HG02943 (cell line): ENCODE measurements at regions not wholly inside any gene's neighbourhood (a gene's known extent, or its start where the extent isn't known, plus 50 kb on each side); places are given as distances from the start of the nearest gene placed in this dataset.

Experiments used
- ATAC-seq: cut with Tn5 transposase; IDR thresholded peaks from one replicate; pipeline ENCODE4 v1.9.1; 2021; ENCODE audit warnings: mild to moderate bottlenecking, low read depth, moderate library complexity; ENCODE audit not compliant: unreplicated experiment

DNA sequence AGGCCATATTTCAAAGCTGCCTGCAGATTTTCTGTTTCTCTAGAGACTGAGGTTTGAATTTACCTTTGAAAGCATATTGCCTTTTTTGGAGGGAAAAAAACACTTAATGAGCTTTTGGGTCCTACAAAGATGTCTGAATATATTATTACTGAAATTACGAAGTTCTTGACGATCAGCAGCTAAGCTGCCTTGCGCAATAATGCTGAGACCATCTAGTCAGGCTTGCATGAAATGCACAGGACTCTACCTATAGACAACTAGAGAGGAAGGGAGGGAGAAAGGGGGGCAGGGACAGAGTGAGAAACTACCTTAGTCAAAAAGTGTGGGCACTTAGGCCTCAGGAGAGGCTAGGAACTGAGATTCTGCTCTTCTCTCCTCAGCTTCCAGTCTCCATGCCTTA lies 175.9 kb upstream of the KIF2A start:
- no peak for ATAC-seq

DNA sequence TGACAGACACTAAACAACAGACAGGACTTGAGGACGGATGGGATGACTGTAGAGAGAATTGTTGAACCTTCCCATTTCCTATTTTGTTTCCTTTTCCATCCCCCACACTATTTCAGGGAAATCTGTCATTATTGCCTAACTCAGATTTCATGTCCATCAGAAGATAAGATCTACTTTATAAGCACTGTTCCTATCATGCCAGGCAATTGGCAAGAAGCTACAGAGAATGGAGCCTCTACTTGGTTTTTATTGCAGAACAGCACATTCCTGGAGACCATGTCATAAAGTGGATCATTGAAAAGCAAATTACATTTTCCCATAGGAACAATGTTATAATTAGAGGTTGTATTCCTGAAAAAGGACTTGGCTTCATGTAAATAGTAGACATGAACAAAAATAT lies 173.7 kb upstream of the KIF2A start:
- no peak for ATAC-seq

DNA sequence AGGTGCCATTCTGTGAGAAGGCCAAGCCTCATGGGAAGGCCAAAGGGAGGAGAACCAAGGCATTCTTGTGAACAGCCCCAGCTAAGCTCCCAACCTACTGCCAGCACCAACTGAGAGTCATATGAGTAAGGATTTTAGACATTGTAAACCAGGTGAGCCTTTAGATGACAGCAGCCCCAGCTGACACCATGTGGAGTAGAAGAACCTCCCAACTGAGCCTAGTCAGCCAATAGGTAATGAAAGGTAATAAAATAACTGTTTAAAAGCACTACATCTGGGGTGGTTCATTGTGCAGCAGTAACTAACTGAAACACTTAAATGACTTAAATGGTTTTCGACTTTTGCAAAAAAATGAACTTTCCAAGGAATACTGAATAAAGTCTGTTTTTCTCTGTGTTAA lies 172.6 kb upstream of the KIF2A start:
- ATAC-seq, result no peak

DNA sequence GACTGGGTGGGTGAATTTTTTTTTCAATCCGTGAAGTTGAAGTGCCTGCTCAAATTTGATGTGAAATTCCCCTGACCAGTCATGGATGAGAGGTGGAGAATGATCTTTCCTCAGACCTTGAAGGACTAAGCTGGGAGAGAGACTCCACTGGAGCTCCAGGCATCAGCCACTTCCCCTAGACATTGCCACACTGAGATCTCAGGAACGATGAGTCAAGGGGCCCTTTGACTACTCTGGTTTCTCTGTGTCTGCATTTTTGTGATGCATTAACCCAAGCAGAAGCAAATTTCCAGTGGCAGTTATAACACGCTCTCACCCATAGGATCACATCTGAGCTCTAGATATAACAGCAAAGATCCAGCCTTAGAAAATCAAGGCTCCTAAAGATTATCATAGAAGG lies 171.2 kb upstream of the KIF2A start:
- ATAC-seq, result no peak

DNA sequence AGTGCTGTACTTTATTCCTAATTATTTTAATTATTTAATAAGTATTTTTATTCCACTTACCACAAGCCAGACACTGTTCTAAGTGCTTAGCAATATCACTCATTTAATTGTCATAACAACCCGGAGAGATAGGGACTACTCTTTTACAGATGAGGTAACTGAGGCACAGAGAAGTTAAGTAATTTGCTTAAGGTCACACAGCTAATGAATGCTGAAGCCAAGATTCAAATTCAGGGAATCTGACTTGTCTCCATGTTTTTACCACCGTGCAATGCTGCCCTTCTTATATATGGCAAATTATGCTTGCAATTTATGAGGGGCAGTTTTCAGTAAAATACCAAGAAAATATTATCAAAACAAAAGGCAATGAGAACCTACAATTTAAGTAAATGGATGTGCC lies 168.4 kb upstream of the KIF2A start:
- ATAC-seq, result no peak

DNA sequence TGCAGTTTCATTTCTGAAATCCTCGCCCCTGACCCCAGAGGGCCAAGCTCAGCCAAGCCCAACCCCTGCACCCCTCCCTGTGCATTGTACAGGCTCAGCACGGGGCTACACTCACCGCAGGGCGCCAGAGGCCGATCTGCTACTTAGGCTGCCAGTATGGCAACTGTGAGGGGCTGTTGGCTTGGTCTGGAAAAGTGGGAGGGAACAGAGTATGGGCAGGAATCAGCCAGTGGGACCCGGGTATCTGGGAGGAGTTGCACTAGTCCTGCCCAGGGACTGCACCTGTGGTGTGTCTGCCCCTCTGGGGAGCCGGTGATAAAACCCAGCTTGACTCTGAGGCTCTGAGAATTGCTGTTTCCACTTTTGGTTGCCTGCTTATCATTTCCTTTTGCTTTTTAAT lies 167.4 kb upstream of the KIF2A start:
- no peak for ATAC-seq

GRCh38 chr5:62139741-62140140 lies 166.3 kb upstream of the KIF2A start:
- ATAC-seq, result no peak

- ATAC-seq, result no peak
Observed at GRCh38 chr5:62142351-62142750, 163.7 kb upstream of the KIF2A start.

DNA sequence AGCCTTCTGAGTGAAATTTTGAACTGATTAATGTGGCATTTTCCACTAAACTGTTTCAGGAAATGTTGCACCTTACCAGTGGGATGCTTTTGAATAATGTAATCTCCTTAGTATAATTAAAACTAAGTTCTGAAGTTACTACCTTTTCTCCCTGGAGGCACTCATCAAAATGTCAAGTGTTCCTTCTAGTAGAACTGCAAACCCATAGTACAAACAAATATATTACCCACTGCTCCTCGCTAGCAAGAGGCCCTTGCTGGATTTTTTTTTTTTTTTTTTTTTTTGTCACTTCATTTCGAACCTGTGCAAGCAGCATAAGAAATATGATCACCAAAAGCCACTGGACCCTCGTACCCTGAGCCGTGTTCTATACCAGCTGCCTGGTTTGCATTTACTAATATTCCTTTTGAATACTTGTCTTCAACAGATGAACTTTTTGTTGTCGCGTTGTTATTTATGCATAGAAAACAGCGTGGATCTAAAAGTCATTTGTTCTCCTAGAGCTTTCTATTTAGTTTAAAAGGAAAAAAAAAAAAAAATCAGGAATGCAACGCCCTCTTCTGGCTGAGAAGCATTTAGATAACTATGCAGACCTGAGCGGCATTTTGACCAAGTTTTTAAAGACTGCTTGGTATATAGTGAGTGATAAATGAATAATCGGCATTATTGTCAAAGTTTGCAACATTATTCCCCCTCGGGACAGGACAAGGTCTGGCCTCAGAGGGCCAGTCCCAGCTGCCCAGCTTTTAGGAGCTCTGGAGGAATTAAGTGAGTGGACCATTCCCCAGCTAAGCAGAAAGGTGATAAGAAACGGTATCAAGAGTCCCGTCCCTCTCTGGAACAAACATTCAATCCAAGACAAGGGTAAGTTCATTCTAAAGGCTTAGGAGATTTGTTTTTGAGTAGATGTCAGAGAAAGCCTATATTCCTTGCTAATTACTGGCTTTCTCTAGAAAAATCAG lies 162.5 kb upstream of the KIF2A start:
- no peak for ATAC-seq

DNA sequence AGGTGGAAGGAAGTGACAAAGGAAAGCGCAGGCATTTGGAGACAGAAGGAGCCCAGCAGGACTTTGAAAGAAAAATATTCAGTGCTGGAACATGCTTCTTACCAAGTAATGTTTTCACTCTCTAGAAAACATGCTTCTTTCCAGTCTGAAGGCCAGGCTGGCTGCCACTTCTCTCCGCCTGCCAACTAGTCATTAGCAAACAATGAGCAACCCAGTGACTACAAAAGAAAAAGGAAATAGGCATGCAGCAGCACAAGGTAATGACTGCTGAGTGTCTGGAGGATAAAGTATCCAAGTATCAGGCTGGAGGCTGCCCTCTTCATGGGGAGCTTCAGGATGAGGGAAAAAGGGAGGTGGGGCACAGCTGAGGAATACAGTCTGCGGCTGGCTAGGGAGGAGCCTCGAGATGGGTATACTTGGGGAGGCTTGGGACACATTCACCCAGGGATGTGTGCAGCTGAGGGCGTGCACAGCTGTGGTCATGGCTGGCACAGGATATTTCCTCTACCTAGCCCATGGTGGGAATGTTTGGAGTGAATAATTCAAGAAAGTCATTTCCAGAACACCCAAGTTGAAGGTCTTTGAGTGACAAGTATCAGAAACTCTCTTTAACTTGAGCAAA lies 161.5 kb upstream of the KIF2A start:
- ATAC-seq, result no peak

- no peak for ATAC-seq
Observed at GRCh38 chr5:62149879-62150278, 156.1 kb upstream of the KIF2A start.

DNA sequence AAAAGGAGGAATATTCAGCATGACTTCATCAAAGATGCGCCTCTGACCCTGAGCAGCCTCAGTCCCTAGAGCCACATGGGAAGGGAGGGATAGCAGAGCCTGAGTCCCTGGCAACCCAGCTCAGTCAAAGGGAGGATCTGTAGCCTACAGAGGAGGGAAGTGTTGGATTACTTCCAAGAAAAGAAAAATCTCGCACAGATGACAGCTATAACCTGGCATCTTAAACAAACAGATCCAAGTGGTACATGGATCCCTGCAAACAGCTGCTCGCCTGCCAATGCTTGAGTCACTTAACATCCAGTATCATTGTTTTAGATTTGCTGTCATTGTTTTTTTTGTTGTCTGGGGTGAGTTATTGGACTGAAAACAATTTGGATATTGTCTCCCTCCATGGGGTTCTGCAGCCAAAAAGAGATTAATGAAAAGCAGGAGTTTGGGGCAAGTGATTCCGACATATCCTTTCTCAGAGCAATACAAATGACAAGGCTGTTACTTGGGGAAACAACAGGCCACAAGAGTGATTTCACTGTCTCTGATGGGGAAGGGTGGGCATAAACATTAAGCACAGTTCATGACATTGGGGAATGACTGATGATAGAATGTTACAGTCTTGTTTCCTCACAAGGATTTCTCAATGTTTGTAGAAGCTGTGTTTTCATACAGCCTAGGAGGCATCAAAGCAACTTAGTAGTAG lies 153.5 kb upstream of the KIF2A start:
- ATAC-seq, result no peak

GRCh38 chr5:62154758-62155157 lies 151.2 kb upstream of the KIF2A start:
- no peak for ATAC-seq

DNA sequence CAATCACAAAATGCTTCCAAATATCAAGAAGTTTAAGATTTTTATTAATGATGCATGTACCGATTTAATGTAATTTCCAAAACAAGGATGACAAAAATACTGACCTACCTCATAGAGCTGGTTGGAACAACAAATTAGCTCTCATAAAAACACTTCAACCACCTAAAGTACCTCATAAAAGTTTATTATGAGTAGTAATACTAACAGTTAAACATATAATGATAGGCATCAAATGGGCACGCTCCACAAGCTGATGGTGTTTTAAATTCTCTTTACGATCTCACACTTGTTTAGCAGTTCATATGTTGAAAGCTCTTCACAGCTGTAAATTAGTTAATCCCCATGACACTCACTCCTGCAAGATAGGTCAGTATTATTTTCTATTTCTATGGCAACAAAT lies 150.0 kb upstream of the KIF2A start:
- no peak for ATAC-seq

DNA sequence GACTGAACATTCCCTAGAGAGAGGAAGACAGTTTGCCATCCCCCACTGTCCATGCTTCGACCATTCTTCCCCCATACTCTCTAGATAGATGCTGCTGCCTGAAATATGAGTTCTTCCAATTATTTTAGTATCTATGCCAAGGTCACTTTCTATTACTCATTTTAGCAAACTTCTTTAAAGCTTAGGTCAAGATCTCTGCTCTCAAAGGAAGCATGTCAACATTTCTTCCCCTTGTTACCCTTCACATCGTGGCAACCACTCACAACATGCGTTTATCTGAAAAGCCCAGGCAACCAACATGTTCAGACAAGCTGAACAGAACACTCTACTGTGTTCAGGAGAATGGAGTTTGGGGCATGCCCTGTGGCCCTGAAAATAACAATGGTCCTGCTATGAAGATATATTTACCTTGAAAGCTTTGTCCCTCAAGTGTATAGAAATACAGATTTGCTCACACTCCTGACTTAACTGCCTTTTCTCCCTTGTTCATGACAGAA lies 138.4 kb upstream of the KIF2A start:
- ATAC-seq, result no peak

GRCh38 chr5:62168506-62169281 lies 137.3 kb upstream of the KIF2A start:
- no peak for ATAC-seq

GRCh38 chr5:62178258-62178657 lies 127.7 kb upstream of the KIF2A start:
- ATAC-seq, result no peak

DNA sequence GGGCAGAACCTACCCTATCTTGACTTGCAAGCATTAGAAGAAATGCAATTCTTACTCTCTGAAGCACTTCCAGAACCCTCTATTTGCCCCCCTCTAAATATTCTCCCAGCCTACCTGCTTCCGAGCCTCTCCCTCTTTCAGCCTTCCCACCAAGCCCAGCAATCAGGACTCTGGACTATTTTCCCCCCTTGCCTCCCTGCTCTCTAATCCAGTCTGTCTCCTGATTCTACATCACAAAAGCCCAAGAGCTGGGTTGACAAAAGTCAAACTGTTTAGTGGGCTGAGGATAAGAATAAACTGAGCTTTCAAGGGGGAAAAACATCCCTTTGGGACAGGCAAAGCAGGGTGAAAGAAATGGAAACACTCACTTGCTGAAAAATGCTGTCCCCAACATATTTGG lies 123.2 kb upstream of the KIF2A start:
- no peak for ATAC-seq

GRCh38 chr5:62183727-62184126 lies 122.3 kb upstream of the KIF2A start:
- ATAC-seq, result no peak

GRCh38 chr5:62184444-62184843 lies 121.6 kb upstream of the KIF2A start:
- no peak for ATAC-seq

GRCh38 chr5:62190173-62190572 lies 115.8 kb upstream of the KIF2A start:
- no peak for ATAC-seq
